HG03159 (cell line): ENCODE measurements at regions not wholly inside any gene's neighbourhood (a gene's known extent, or its start where the extent isn't known, plus 50 kb on each side); places are given as distances from the start of the nearest gene placed in this dataset.

Experiments used
- ATAC-seq: cut with Tn5 transposase; IDR thresholded peaks from one replicate; pipeline ENCODE4 v1.9.1; 2021; ENCODE audit warnings: mild to moderate bottlenecking, moderate library complexity; ENCODE audit not compliant: unreplicated experiment

DNA sequence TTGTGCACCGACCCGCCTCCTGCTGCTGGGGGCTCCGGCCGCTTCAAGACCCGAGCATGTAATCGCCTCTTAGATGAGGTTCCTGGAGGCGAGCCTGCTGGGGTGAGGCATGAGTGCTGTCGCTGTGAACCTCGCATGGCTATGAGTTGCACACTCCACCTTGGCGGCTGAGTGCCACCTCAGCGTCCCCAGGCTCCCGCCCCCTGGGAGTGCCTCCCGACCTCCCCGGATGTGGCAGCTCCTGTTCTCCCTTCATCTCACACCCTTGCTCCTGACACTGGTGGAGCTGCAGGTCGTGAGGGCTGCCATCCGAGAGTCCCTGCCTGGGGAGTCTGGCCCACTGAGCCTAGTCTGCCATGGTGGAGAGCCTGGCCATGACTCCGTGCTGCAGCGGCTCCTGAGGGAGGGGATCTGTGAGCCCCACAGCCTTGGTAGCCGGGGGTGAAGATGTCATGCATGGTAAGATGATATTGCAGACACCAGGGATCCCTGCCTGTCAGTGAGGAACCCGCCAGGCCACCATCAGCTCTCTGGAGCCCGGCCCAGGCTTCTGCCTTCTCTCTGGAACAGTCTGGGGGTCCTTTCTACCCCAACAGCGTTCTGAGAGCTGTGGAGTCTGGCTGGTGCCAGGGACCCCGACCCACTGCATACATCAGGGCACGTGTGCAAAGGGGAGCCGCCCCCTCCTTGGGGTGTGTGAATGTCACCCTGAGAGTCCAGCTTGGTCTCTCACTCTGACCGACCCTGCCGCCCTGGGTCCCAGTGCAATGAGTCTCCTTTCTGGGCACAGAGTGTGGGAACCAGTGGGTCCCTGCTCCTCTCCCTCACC lies 61.6 kb upstream of the HS6ST1 start:
- no peak for ATAC-seq

DNA sequence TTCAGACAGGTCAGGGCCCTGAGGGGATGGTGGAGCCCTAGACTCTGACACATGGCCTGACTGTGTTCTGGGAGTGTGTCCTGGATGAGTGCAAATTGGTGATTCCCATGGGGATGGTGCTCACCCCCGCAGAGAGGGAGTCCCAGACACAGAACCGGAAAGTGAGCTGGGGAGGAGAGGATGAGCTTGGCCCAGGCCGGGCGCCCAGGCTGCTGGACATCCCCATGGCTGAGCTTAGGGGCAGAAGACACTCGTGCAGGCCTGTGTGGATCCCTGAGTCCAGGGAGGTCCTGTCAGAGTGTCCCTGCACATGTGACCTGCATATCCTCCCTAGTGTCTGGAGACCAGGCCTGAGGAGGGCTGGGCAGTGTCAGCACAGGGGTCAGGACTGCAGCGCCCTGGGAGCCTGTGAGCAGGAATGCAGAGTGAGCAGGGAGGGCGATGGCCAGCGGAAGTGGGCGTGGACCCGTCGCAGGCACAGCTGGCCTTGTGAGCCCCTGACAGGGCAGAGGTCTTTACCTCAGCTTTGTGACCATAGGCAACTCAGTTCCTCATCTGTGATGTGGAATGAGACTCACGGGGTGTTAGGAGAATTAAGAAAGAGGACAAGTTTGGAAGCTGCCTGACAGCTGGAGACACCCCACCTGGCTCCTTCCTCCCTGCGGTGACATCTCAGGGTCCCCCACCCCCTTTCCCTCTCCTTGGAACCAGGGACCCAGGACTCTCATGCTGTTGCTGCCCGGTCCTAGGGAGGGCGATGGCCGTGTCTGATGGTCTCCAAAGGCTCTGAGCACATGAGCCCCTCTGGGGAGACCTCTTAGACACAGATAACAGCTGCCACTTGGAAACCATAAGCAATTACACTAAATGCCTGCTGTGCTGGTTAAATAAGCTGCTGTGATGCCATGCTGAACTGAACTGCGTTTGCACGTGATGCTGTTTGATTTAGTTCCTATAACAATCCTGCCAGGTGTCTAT lies 62.6 kb upstream of the HS6ST1 start:
- ATAC-seq, result no peak

DNA sequence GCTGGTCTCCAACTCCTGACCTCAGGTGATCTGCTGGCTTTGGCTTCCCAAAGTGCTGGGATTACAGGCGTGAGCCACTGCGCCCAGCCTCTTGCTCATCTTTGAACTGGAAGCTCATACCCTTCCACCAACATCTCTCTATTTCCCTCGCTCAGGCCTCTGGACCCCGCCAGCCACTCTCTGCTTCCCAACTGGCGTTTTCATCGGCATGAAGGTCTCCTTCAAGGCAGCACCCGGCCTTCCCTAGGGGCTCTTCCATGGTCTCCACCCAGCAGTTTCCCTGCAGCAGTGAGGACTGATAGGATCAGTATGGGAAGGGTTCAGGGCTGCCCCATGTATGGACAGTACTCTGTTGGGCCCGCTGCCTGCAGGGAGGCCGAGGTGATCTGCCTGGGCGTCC lies 65.8 kb upstream of the HS6ST1 start:
- no peak for ATAC-seq

DNA sequence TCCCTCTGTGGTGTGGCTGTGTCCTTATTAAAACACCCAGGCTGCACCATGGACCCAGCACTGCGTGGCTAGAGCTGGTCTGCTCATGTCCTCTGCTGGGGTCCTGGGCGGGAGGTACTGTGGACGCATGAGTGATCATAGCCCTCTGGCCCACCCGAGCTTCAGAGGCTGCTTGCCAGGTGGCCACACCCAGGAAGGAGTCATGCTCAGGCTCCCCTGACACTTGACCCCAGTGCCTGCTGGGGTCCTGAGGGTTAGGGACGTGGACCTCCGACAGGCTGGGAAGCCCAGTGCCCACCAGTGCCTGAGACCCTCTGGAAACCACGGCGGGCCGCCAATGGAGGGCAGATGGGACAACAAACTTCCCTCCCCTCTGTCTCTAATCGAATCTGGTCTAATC lies 66.3 kb upstream of the HS6ST1 start:
- ATAC-seq, result no peak

DNA sequence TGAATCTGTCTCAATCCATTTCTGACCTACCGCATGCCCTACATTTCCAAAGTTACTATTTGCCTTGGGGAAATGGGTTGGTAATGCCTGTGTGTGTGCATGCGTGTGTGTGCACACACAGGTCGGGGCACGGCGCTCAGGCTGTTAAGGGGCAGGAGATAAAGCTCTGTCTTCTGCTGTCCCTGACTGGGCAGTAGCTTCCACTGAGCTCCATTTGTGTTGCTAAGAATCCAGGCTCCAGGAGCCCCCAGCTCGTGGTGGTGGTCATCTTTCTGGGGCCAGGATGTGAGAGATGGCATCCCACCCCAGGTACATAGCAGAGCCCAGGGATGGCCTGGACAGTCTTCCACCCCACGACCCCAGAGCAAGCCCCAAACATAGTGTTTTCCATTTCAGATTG lies 66.7 kb upstream of the HS6ST1 start:
- ATAC-seq, result no peak

DNA sequence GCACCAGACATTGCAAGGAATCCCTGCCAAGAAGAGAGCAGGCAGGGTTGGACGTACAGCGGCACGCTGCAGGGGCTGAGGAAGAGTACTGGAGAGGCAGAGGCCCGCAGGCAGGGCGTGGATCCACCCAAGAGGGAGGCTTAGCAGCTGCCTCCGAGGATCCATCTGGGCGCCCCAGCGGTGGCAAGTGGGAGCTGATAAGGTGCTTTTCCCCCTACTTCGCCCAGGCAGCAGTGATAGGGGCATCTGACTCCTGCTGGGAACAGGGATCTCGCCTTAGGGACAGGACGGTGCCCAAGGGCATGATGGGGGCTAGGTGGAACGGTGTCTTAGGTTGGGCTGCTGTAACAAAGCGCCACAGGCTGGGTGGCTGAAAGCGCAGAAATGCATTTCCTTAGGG lies 67.4 kb upstream of the HS6ST1 start:
- no peak for ATAC-seq

DNA sequence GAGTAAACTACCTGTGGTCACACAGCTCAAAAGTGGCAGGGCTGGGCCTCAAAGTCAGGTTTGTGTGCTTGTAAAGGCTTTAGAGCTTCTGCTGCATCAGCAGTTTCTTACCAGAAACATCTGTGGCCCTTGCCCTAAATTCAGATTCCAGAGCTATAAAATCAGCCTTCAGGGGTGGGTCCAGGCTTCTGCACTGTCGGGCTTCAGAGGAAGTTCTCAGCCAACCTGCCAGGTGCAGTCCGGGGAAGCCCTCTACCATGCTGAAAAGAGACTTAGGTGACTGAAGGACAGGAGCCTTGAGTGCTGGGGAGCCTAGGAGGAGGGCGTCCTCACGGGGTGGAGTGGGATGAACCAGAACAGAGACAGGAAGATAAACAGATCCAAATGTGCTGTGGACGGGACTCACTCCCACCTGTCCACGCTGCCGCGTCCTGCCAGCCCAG lies 69.9 kb upstream of the HS6ST1 start:
- ATAC-seq, result no peak

DNA sequence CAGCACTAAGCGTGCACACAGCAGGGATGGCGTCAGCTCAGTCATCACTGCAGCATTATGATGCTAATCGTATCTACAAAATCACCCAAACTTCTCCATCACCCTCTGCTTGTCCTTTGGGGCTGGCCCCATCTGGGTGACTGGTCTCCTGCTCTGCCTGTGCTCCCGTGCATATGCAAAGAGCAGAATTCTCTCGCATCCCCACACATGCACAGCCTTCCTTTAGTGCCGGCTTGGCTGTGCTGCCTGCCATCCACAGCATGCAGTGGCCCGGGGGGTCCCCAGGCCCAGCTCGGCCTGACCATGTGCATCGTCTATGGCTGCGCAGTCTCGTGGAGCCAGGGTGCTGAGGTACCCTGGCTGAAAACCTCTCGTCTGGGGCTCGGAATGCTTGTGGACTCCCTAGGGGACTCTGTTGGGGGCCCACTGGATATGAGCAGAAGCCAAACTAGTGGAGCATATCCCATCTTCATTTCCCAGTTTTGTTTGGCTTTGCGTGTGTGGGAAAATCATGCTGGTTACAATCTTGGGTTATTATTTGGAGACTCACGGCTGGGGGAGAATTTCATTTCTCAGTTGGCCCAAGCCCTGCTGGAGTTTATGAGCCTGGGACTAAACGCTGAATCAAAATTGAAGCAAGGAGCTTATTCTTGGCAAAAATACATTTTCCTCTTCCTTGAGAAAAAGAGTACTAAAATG lies 70.9 kb upstream of the HS6ST1 start:
- ATAC-seq, result no peak

DNA sequence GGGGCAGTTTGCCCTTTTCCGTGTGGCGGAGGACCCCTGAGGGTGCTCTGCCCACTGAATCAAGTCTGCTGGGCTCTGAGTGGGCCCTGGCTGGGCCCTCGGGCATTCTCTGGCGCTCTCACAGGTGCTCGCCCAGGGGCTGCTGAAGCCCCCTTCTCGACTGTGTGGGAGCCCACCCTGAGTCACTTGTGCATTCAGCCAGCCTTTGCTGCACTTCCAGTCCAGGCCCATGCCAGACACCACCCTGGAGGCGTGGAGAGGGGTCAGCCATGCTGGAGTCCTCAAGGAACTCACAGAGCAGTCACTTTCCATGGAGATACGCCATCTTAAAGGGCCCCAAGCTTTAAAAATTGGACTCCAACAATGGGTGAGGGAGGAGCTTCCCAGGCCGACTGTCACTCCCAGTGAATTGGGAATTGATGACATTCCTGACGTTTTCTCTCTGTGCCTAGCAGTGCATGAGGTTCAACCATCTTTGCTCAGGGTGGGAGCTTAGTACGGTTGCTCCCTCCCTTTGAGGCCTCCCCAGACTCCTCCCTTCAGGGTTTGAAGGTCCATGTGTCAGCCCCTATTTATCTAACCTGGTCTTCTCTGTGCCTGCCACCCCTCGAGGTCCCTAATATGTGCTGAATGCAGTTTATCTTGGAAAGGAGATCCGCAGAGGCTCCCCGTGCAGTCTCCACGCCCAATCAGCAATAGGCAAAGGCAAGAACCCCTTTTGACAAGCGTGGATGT lies 71.8 kb upstream of the HS6ST1 start:
- ATAC-seq, result no peak

DNA sequence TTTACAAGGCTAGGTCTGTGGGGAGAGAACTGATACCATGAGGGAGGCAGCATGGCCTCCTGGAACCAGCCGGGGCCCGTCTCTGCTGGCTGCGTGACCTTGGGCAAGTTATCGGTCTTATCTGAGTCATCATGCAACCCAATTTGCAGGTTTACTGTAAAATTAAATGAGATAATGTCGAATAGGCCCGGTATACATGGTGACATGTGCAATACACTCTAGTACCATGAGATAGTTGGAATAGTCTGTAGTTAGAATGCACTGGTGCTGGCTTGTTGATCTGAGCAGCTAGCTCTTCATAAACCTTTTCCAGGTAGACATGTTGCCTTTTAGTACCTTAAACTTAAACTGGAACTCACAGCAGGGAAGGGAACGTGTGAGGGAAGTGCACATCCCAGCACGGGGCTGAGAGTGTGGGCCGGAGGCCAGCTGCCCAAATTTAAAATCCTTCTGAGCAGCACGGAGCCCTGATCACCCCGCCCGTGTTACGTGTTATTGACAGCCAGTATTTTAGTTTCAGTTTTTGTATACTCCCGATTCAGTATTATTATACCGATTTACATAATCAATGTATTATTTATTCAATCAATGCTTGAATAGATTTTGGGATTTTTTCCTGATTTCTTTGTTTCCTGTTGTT lies 72.4 kb upstream of the HS6ST1 start:
- no peak for ATAC-seq

DNA sequence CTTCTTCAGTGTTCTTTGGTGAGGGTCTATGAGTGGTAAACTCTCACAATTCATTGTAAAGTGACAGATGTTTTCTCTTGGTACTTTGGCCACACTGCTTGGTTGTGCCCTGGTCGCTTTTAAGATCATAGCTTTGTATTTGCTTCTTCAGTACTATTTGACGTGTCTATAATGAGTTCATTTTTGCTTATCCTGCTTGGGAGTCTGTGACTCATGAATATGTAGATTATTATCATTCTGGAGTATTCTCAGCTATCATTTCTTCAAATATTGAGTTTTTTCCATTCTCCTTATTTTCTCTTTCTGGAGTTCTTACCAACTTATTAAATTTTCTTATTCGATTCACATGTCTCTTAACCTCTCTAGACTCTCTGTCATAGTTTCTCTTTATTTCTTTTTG lies 73.0 kb upstream of the HS6ST1 start:
- no peak for ATAC-seq

DNA sequence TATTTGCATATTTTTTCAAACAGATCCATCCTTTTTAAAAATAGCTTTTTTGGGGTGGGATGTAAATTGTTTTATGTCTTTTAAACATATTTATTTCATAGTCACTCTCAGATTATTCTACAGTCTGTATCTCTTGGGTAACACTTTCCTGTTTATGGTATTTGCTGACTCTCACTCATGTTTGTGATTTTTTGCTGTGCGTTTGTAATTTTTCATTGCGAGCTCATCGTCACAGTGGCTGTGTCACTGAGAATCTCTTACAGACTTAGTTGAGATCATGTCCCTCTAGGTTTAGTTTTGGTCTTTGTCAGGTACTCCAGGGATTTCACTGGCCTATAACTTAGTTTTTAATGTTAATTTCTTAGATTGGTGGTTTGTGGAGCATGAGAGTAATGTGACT lies 73.5 kb upstream of the HS6ST1 start:
- ATAC-seq, result no peak

DNA sequence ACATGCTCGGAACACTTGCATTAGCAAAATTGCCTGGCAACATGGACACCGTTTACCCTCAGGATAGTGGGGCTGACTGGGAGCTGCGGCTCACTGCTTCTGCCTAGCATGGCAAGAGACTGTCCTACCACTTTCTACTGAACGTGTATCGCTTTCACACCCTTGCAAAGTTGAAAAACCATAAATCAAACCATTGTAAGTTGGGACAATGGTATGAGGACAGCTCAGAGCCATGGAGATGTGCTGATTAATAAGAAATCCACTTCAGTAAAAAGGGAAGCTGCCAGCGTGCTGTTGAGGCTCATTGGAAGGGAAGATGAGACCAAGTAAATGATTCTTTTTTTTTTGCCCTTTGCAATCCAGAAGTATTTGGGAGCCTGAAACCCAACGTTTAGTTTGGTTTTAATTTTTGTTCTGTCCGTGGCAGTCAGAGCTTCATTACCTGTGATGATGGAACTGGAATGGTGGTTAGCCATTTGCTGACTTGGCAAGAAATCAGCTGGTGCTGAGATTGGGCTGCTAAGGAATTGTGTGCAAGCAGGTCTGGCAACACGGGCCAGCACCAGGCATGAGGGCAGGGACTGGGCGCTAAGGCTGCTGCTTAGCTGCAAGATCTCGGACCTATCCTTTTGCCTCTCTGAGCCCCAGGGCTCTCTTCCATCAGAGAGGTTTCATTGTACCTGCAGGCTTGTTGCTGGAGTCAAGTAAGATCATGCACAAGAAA lies 75.5 kb upstream of the HS6ST1 start:
- ATAC-seq, result no peak

DNA sequence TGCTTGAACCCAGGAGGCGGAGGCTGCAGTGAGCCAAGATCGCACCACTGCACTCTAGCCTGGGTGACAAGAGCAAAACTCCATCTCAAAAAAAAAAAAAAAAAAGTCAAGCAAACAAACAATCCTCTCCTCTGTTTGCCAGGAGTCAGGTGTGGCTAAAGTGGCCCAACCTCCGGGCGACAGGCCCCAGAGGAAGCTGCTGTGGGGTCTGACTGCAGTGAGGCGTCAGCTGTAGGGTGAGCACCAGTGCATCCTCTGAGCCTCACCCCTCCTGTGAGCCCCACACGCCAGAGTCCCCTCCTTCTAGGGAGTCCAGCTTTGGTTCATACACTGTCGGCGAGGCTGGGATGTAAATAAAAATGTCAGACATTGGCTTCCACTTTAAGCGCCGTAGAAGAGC lies 76.5 kb upstream of the HS6ST1 start:
- no peak for ATAC-seq

DNA sequence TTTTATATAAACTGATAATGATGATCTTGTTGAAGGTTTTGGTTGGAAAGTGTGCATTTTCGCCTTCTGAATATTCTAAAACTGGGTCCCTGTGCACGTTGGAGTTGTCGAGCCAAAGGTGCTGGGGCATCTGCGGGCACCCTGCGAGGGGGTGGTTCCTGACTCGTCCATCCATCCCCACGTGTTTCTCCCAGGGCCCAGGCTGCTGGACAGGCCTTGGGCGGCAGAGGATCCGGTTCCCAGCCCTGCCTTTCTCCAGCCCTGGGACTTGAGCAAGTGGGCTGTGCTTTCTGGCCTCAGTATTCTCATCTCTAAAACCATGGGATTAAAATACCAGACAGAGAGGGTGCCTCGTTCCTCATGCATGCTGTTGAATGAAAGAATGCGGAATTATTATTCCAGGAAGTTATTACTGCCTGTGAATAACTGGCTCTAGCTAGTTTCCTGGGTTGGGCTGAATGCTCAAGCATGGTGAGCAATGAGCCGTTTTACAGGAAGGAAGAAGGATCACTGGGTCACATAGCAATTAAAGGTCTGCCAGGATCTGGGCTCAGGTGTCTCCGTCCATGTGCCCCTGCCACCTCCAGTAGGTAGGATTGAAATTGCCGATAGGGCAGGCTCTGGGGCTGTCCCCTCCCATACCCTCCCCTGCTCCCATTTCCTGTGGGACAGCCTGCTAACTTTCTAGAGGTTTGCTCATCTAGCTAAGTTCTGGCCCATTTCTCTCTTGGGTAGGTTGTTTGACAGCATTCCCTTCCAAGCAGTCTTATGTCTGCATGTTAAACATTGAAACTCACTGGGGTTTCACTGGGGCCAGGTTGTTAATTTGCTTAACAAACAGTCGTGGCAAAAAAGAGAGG lies 77.2 kb upstream of the HS6ST1 start:
- ATAC-seq, result no peak

DNA sequence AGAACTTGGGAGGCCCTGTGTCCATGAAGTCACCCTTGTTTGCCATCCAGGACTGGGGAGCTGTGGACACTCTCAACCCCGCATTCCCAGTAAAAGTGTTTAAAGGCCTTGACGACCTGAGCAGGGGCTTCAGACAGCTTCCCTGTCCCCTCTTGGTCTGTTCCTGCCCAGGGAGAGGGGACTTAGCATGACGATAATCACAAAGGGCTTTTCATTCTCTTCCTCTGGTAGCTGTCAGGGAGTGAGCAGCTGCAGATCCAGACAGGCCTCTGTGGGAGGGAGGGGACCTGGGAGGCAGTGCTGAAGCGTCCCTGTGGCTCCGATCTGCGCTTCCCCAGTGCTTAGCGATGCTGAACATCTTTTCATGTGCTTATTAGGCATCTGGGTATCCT lies 77.8 kb upstream of the HS6ST1 start:
- ATAC-seq, result no peak

DNA sequence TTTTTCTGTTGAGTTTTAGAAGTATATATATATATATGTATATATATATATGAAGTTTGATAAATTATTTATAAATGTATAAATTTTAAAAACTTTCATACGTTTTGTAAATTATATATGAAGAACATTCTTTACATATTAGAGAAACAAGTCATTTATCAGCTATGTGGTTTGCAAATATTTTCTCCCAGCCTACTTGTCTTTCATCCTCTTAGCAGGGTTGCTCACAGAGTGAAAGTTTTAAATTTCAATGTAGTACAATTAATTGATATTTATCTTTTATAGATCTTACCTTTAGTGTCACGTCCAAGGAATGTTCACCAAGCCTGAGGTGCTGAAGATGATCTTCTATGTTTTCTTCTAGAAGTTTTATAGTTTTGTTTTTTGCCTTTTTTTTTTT lies 78.3 kb upstream of the HS6ST1 start:
- ATAC-seq, result no peak

DNA sequence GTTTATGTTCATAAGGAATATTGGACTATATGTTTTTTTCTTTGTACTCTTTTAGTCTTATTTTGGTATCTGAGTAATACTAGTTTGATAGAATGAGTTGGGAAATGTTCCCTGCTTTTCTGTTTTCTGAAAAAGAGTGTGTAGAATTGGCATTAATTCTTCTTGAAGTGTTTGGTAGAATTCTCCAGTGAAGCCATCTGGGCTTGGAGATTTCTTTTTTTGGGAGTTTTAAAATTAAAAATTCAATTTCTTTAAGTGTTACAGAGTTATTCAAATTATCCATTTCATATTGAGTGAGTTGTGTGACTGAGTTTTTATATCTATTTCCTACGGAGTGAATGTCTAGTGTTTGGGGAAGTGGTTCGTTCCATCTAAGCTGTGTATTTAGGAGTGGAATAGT lies 80.6 kb upstream of the HS6ST1 start:
- no peak for ATAC-seq
